Epithelial cell of esophagus (primary cell): ENCODE measurements at regions not wholly inside any gene's neighbourhood (a gene's known extent, or its start where the extent isn't known, plus 50 kb on each side); places are given as distances from the start of the nearest gene placed in this dataset.

ENCODE experiments used
- DNase-seq: peaks from one replicate; pipeline ENCODE4 v3.0.0; 2010; ENCODE audit warnings: low read depth
- H3K4me3 ChIP-seq: 2 replicates; pipeline ENCODE4 v1.5.1; 2011; ENCODE audit warnings: mild to moderate bottlenecking, low read length, control low read depth
- CTCF ChIP-seq: IDR thresholded peaks from 2 replicates; pipeline ENCODE4 v1.5.1; 2011; ENCODE audit warnings: low read depth, mild to moderate bottlenecking, low read length, control low read depth, inconsistent platforms; ENCODE audit not compliant: insufficient read depth; ENCODE audit errors: missing control alignments

- TF ChIP-seq CTCF = no peak
- H3K4me3 ChIP-seq = no peak overlapping the region
- DNase-seq = no peak
Observed at GRCh38 chr13:99450416-99450815, 50.9 kb upstream of the TM9SF2 start.
